GM06990 (cell line): ENCODE measurements at regions not wholly inside any gene's neighbourhood (a gene's known extent, or its start where the extent isn't known, plus 50 kb on each side); places are given as distances from the start of the nearest gene placed in this dataset.

Experiments used
- DNase-seq: peaks from one replicate; pipeline ENCODE4 v3.0.0-alpha.2; 2011; ENCODE audit not compliant: insufficient read length; ENCODE audit errors: extremely low read depth
- H3K27me3 ChIP-seq: replicated peaks from 2 replicates; pipeline ENCODE4 v1.6.0; 2011; ENCODE audit warnings: low read length; ENCODE audit not compliant: control insufficient read depth, insufficient read depth
- H3K36me3 ChIP-seq: 2 replicates; pipeline ENCODE4 v1.5.1; 2011; ENCODE audit warnings: low read length; ENCODE audit not compliant: control insufficient read depth, insufficient read depth
- H3K4me3 ChIP-seq: replicated peaks from 2 replicates; pipeline ENCODE4 v1.5.1; 2011; ENCODE audit warnings: low read depth, mild to moderate bottlenecking, control low read depth, low read length
- CTCF ChIP-seq: IDR thresholded peaks from 2 replicates; pipeline ENCODE4 v1.5.1; 2011; ENCODE audit warnings: low read length, control low read depth, mild to moderate bottlenecking, inconsistent platforms; ENCODE audit not compliant: insufficient read depth, poor library complexity, severe bottlenecking

DNA sequence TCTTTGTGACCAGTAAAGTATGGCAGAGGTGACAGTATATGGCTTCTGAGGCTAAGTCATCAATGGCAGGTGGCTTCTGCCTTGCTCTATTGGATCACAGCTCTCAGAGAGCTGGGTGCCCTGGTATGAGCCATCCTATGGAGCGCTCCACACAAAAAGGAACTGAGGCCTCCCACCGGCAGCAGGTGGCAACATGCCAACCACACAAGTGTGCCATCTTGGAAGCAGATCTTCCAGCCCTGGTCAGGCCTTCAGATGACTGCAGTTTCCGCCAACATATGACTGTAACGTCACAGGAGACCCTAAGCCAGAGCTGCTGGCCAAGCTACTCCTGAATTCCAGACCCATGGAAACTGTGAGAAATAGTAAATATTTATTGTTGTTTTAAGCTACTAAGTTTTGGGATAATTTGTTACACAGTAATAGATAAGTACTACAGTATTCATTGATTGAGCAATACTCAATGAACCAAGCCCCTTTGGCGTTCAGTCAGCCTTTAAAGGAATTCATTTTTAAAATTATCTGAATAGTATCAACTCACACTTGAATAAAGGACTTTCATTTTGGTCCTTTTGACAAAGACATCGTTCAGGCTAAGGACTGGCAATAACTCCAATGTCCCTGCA, 69.4 kb upstream of the LHX1 start:
- no peaks in the 10 kb centered on the region; the same call in 1 of the 2 replicates for H3K27me3 ChIP-seq
- no peak overlapping the region for H3K4me3 ChIP-seq
- TF ChIP-seq CTCF = no peak
- no peaks in the 10 kb centered on the region for H3K36me3 ChIP-seq
- DNase-seq = no peak

DNA sequence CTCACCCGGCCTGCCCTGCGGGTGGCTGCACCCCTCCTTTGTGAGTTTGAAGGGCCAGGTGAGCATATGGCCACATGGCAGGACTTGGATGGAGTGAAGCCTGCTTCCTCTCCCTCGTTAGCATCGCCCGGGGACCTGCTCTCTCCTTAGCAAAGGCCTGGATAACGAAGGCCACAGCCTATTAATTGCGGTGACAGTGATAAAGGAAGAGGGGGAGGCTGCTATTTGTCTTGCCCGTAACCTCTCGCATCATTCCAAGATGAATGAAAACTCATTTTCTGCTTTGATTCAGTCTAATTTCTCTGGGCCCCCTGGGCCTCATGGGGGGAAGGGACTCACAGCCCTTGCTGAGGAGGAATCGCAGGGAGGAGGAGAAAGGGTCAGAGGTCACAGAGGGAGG, 68.5 kb upstream of the LHX1 start:
- Histone ChIP-seq H3K4me3 (no peak overlapping the region), H3K36me3 (no peaks in the 10 kb centered on the region), H3K27me3 (no peaks in the 10 kb centered on the region; the same call in 1 of the 2 replicates)
- no peak for TF ChIP-seq CTCF
- DNase-seq = no peak

DNA sequence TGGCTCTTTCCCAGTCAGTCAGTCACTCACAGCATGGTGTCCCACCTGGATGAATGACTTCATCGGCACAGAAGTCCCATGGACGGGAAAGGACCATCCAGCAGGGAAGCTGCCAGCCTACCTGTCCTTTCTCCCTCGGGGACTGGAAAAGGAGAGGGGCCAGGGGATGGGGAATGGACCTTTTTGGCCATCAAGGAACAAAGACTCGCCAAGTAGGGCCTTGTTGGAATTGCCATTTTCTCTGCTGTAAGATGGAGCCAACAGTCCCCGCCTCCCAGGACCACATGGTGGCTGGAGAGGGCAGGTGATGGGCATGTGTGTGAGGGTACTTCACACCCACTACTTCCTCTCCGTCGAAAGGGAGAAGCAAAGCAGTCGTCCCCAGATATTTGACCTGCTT, 67.8 kb upstream of the LHX1 start:
- H3K27me3 ChIP-seq = no peaks in the 10 kb centered on the region; the same call in 1 of the 2 replicates
- H3K4me3 ChIP-seq = no peak overlapping the region
- no peaks in the 10 kb centered on the region for H3K36me3 ChIP-seq
- no peak for DNase-seq
- no peak for TF ChIP-seq CTCF

DNA sequence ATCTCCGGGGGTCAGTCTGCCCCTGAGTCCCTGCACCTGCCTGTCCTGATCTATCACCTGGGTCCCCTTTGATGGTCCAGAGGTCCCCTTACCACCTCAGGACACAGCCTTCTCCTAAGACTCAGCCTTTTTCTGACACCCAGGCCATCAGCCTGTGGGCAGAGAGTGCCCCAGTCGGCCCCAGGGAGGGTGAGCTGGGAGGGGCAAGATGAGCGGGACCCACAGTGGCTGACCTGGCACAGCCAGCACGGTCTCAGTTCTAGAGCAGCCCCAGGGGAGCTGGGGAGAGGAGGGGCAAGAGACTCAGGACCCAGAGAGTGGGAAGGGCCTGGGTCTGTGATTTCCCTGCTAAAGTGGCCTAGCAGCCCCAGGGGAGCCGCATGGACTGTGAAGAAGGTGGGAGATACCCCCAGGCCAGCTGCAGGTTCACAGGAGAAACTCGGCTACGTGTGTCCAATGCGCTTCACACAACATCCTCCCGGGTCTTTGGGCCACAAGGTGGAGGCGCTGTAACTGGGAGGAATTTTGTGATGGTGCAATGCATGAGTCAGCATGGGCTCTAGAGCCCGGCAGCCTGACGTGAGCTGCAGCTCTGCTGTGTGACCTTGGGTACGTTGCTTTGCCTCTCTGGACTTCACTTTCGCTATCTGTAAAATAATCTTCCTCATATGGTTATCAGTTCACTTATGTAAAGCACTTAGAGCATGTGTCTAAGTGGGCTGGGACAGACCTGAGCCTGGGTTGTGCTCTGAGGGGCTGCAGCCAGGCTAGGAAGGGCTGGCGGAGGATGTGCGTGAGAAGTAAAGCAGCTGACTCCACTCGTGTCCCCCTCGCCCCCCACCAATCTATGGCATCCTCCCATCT, 67.2 kb upstream of the LHX1 start:
- no peak for TF ChIP-seq CTCF
- Histone ChIP-seq H3K36me3 (no peaks in the 10 kb centered on the region), H3K27me3 (no peaks in the 10 kb centered on the region; the same call in none of the 2 replicates), H3K4me3 (no peak overlapping the region)
- no peak for DNase-seq

- no peak for DNase-seq
- Histone ChIP-seq H3K27me3 (no peaks in the 10 kb centered on the region; the same call in none of the 2 replicates), H3K36me3 (no peaks in the 10 kb centered on the region), H3K4me3 (no peak overlapping the region)
- no peak for TF ChIP-seq CTCF
These were observed 66.6 kb upstream of the LHX1 start for GRCh38 chr17:36870720-36870999.
